Tibial artery (tissue), 4 donors: ENCODE measurements at regions not wholly inside any gene's neighbourhood (a gene's known extent, or its start where the extent isn't known, plus 50 kb on each side); places are given as distances from the start of the nearest gene placed in this dataset.

ENCODE experiments used
- DNase-seq, 2 donors: peaks; one replicate each; pipeline ENCODE4 v3.0.0-alpha.2; 2019
- H3K27ac ChIP-seq, 2 donors: fragments of 200-600 bp; sonication (generic) in 1 of 2; 1 replicate in 1 of 2; 2 replicates in 1 of 2; pipeline ENCODE4 v1.5.1; 2018 to 2019; ENCODE audit warnings: mild to moderate bottlenecking in 1 of 2
- H3K27me3 ChIP-seq, 2 donors: fragments of 200-600 bp; sonication (generic) in 1 of 2; one replicate each; pipeline versions ENCODE4 v1.5.1 to v1.6.0; 2016 to 2019
- H3K36me3 ChIP-seq, 3 donors: fragments of 200-600 bp; sonication (generic) in 2 of 3; one replicate each; pipeline ENCODE4 v1.5.1; 2016 to 2019; ENCODE audit warnings: mild to moderate bottlenecking in 2 of 3
- H3K4me1 ChIP-seq, 4 donors: fragments of 200-600 bp; sonication (generic) in 2 of 4; 1 replicate in 3 of 4; 2 replicates in 1 of 4; pipeline ENCODE4 v1.5.1; 2016 to 2019
- H3K4me3 ChIP-seq, 2 donors: fragments of 200-600 bp; sonication (generic) in 1 of 2; 1 replicate in 1 of 2; 2 replicates in 1 of 2; pipeline ENCODE4 v1.5.1; 2018 to 2019; ENCODE audit warnings: mild to moderate bottlenecking in 2 of 2
- H3K9me3 ChIP-seq, 3 donors: fragments of 200-600 bp; sonication (generic) in 1 of 3; one replicate each; pipeline ENCODE4 v1.5.1; 2016 to 2019
- CTCF ChIP-seq, 2 experiments: fragments of 200-600 bp in 1 of 2; fragments of 450-650 bp in 1 of 2; IDR thresholded peaks; one replicate each; pipeline ENCODE4 v1.5.1; 2017 to 2019; ENCODE audit warnings: antibody characterized with exemption in 2 of 2, mild to moderate bottlenecking in 1 of 2, moderate library complexity in 1 of 2
- intact Hi-C: fragments of 100-400 bp; cut with DNase I; formaldehyde crosslinking; loops from one replicate; pipeline ENCODE4 v1.15.0; 2023; ENCODE audit warnings: low total_unique reads

- no peak for DNase-seq
- peak overlapping the region; percentile 31 to 59 for H3K27ac ChIP-seq
- H3K27me3 ChIP-seq: no peaks in the 10 kb centered on the region
- peak overlapping the region in 1 of 2 donors; percentile 13 for H3K4me3 ChIP-seq
- intact Hi-C loops: no loop called here
- H3K4me1 ChIP-seq: peaks cover 0 to 23% (median 15%) of the 10 kb centered on the region in 4 donors
- no peak for TF ChIP-seq CTCF (IDR thresholded peaks at IDR 0.05)
- H3K36me3 ChIP-seq: no peaks in the 10 kb centered on the region
- H3K9me3 ChIP-seq: no peaks in the 10 kb centered on the region
These were observed 540.5 kb upstream of the FZD8 start for GRCh38 chr10:36182606-36183005.

- no peak for DNase-seq
- Histone ChIP-seq H3K27me3 (no peaks in the 10 kb centered on the region), H3K9me3 (no peaks in the 10 kb centered on the region), H3K4me1 (peaks cover 0 to 20% (median 15%) of the 10 kb centered on the region in 4 donors), H3K27ac (peak overlapping the region; percentile 31 to 59), H3K36me3 (no peaks in the 10 kb centered on the region), H3K4me3 (peak overlapping the region; percentile 13 to 21)
- TF ChIP-seq CTCF (IDR thresholded peaks at IDR 0.05): no peak
- intact Hi-C loops: no loop called here
These were observed 540.1 kb upstream of the FZD8 start for GRCh38 chr10:36182179-36182566.

GRCh38 chr10:36181426-36182178 lies 539.5 kb upstream of the FZD8 start:
- Histone ChIP-seq H3K27ac (peak overlapping the region; percentile 31 to 59), H3K9me3 (no peaks in the 10 kb centered on the region), H3K4me1 (peaks cover 0 to 20% (median 15%) of the 10 kb centered on the region in 4 donors), H3K27me3 (no peaks in the 10 kb centered on the region), H3K36me3 (no peaks in the 10 kb centered on the region), H3K4me3 (peak overlapping the region; percentile 13 to 21)
- DNase-seq: no peak
- intact Hi-C loops: no loop called here
- no peak for TF ChIP-seq CTCF (IDR thresholded peaks at IDR 0.05)

- no peaks in the 10 kb centered on the region for H3K27me3 ChIP-seq
- no peak overlapping the region for H3K27ac ChIP-seq
- H3K4me3 ChIP-seq: no peak overlapping the region
- no peaks in the 10 kb centered on the region for H3K36me3 ChIP-seq
- H3K9me3 ChIP-seq: no peaks in the 10 kb centered on the region
- H3K4me1 ChIP-seq: peaks cover 0 to 20% (median 15%) of the 10 kb centered on the region in 4 donors
- DNase-seq: no peak
- TF ChIP-seq CTCF (IDR thresholded peaks at IDR 0.05): no peak
- intact Hi-C loops: no loop called here
These were observed 536.5 kb upstream of the FZD8 start for GRCh38 chr10:36178616-36179015.

GRCh38 chr10:36177071-36177470 lies 535.0 kb upstream of the FZD8 start:
- no peak for TF ChIP-seq CTCF (IDR thresholded peaks at IDR 0.05)
- H3K36me3 ChIP-seq: no peaks in the 10 kb centered on the region
- no peaks in the 10 kb centered on the region for H3K9me3 ChIP-seq
- no peaks in the 10 kb centered on the region for H3K27me3 ChIP-seq
- H3K27ac ChIP-seq: no peak overlapping the region
- intact Hi-C loops: no loop called here
- H3K4me3 ChIP-seq: no peak overlapping the region
- DNase-seq: no peak
- peaks cover 0 to 24% (median 15%) of the 10 kb centered on the region in 4 donors for H3K4me1 ChIP-seq
